HEK293 (cell line): ENCODE measurements at regions not wholly inside any gene's neighbourhood (a gene's known extent, or its start where the extent isn't known, plus 50 kb on each side); places are given as distances from the start of the nearest gene placed in this dataset.
A peak's percentile ranks its signal among the peaks of the same experiment; 100 is the strongest.

Source experiments
- BCL11B ChIP-seq: fragments of 450-650 bp; formaldehyde crosslinking; IDR thresholded peaks from 2 replicates; pipeline ENCODE4 v1.5.1; 2016; ENCODE audit warnings: low read depth, missing biosample characterization, missing genetic modification characterization
- GLI2 ChIP-seq: fragments of 450-650 bp; formaldehyde crosslinking; IDR thresholded peaks from 2 replicates; pipeline ENCODE4; 2017; ENCODE audit warnings: missing biosample characterization, missing genetic modification characterization, low read depth, borderline replicate concordance
- GLIS1 ChIP-seq: fragments of 450-650 bp; formaldehyde crosslinking; IDR thresholded peaks from 2 replicates; pipeline ENCODE4 v1.5.1; 2016; ENCODE audit warnings: missing biosample characterization, missing genetic modification characterization
- KLF7 ChIP-seq: fragments of 450-650 bp; formaldehyde crosslinking; IDR thresholded peaks from 2 replicates; pipeline ENCODE4 v1.5.1; 2016; ENCODE audit warnings: missing biosample characterization, missing genetic modification characterization, borderline replicate concordance
- KLF9 ChIP-seq: fragments of 450-650 bp; formaldehyde crosslinking; IDR thresholded peaks from 2 replicates; pipeline ENCODE4 v1.5.1; 2016; ENCODE audit warnings: missing biosample characterization, missing genetic modification characterization, low read depth
- MZF1 ChIP-seq: fragments of 450-650 bp; formaldehyde crosslinking; IDR thresholded peaks from 2 replicates; pipeline ENCODE4 v1.5.1; 2017; ENCODE audit warnings: missing biosample characterization, missing genetic modification characterization, borderline replicate concordance
- SP7 ChIP-seq: fragments of 450-650 bp; formaldehyde crosslinking; IDR thresholded peaks from 2 replicates; pipeline ENCODE4 v1.5.1; 2016; ENCODE audit warnings: missing biosample characterization, missing genetic modification characterization
- ZBTB8A ChIP-seq: fragments of 450-650 bp; formaldehyde crosslinking; IDR thresholded peaks from 2 replicates; pipeline ENCODE4 v1.5.1; 2016; ENCODE audit warnings: missing biosample characterization, missing genetic modification characterization
- ZEB2 ChIP-seq: fragments of 450-650 bp; formaldehyde crosslinking; IDR thresholded peaks from 2 replicates; pipeline ENCODE4 v1.5.1; 2016; ENCODE audit warnings: missing biosample characterization, missing genetic modification characterization
- ZFP69B ChIP-seq: fragments of 450-650 bp; formaldehyde crosslinking; IDR thresholded peaks from 2 replicates; pipeline ENCODE4 v1.5.1; 2016; ENCODE audit warnings: missing biosample characterization, missing genetic modification characterization
- ZNF133 ChIP-seq: fragments of 450-650 bp; formaldehyde crosslinking; IDR thresholded peaks from 2 replicates; pipeline ENCODE4 v1.5.1; 2016; ENCODE audit warnings: missing biosample characterization, missing genetic modification characterization
- ZNF140 ChIP-seq: fragments of 450-650 bp; formaldehyde crosslinking; IDR thresholded peaks from 2 replicates; pipeline ENCODE4 v1.5.1; 2016; ENCODE audit warnings: missing biosample characterization, missing genetic modification characterization
- ZNF174 ChIP-seq: fragments of 450-650 bp; formaldehyde crosslinking; IDR thresholded peaks from 2 replicates; pipeline ENCODE4 v1.5.0; 2017; ENCODE audit warnings: missing biosample characterization, mild to moderate bottlenecking, missing genetic modification characterization
- ZNF175 ChIP-seq: fragments of 450-650 bp; formaldehyde crosslinking; IDR thresholded peaks from 2 replicates; pipeline ENCODE4 v1.5.1; 2016; ENCODE audit warnings: missing biosample characterization, missing genetic modification characterization
- ZNF239 ChIP-seq: fragments of 450-650 bp; formaldehyde crosslinking; IDR thresholded peaks from 2 replicates; pipeline ENCODE4 v1.5.1; 2016; ENCODE audit warnings: missing biosample characterization, missing genetic modification characterization
- ZNF24 ChIP-seq: fragments of 450-650 bp; formaldehyde crosslinking; IDR thresholded peaks from 2 replicates; pipeline ENCODE4 v1.5.1; 2016; ENCODE audit warnings: missing biosample characterization, missing genetic modification characterization
- ZNF266 ChIP-seq: fragments of 450-650 bp; formaldehyde crosslinking; IDR thresholded peaks from 2 replicates; pipeline ENCODE4 v1.5.1; 2016; ENCODE audit warnings: missing biosample characterization, missing genetic modification characterization, low read depth
- ZNF423 ChIP-seq: fragments of 450-650 bp; formaldehyde crosslinking; IDR thresholded peaks from 2 replicates; pipeline ENCODE4 v1.5.1; 2016; ENCODE audit warnings: missing biosample characterization, missing genetic modification characterization
- ZNF433 ChIP-seq: fragments of 450-650 bp; formaldehyde crosslinking; IDR thresholded peaks from 2 replicates; pipeline ENCODE4 v1.5.1; 2016; ENCODE audit warnings: missing biosample characterization, missing genetic modification characterization, low read depth
- ZNF561 ChIP-seq: fragments of 450-650 bp; IDR thresholded peaks from 2 replicates; pipeline ENCODE4 v1.5.1; 2018; ENCODE audit warnings: missing biosample characterization, missing genetic modification characterization, borderline replicate concordance
- ZNF571 ChIP-seq: fragments of 450-650 bp; formaldehyde crosslinking; IDR thresholded peaks from 2 replicates; pipeline ENCODE4 v1.5.0; 2017; ENCODE audit warnings: missing biosample characterization, missing genetic modification characterization
- ZNF596 ChIP-seq: fragments of 450-650 bp; IDR thresholded peaks from 2 replicates; pipeline ENCODE4 v1.5.0; 2018; ENCODE audit warnings: missing biosample characterization, mild to moderate bottlenecking, missing genetic modification characterization, moderate library complexity
- ZNF664 ChIP-seq: fragments of 450-650 bp; formaldehyde crosslinking; IDR thresholded peaks from 2 replicates; pipeline ENCODE4 v1.5.1; 2016; ENCODE audit warnings: missing biosample characterization, missing genetic modification characterization
- ZNF670 ChIP-seq: fragments of 450-650 bp; formaldehyde crosslinking; IDR thresholded peaks from 2 replicates; pipeline ENCODE4 v1.5.1; 2016; ENCODE audit warnings: missing biosample characterization, missing genetic modification characterization, low read depth
- ZNF777 ChIP-seq: fragments of 450-650 bp; formaldehyde crosslinking; IDR thresholded peaks from 2 replicates; pipeline ENCODE4 v1.5.1; 2017; ENCODE audit warnings: missing biosample characterization, missing genetic modification characterization, borderline replicate concordance
- ZSCAN23 ChIP-seq: fragments of 450-650 bp; formaldehyde crosslinking; IDR thresholded peaks from 2 replicates; pipeline ENCODE4 v1.5.1; 2016; ENCODE audit warnings: missing biosample characterization, missing genetic modification characterization
- TF ChIP-seq, protein P1 (sequence below): fragments of 450-650 bp; formaldehyde crosslinking; conservative IDR thresholded peaks from 2 replicates; pipeline ENCODE4 v1.5.1; 2016; ENCODE audit warnings: low read depth, missing biosample characterization, missing genetic modification characterization
- TF ChIP-seq, protein P2 (sequence below): fragments of 450-650 bp; formaldehyde crosslinking; IDR thresholded peaks from 2 replicates; pipeline ENCODE4 v1.5.1; 2016; ENCODE audit warnings: missing biosample characterization, missing genetic modification characterization
- TF ChIP-seq, protein P3 (sequence below): fragments of 450-650 bp; formaldehyde crosslinking; IDR thresholded peaks from 2 replicates; pipeline ENCODE4 v1.5.1; 2017; ENCODE audit warnings: missing biosample characterization, mild to moderate bottlenecking, missing genetic modification characterization, moderate library complexity
- TF ChIP-seq, protein P4 (sequence below): fragments of 450-650 bp; formaldehyde crosslinking; IDR thresholded peaks from 2 replicates; pipeline ENCODE4 v1.5.1; 2016; ENCODE audit warnings: missing biosample characterization, missing genetic modification characterization
- TF ChIP-seq, protein P5 (sequence below): fragments of 450-650 bp; formaldehyde crosslinking; IDR thresholded peaks from 2 replicates; pipeline ENCODE4 v1.5.1; 2016; ENCODE audit warnings: missing biosample characterization, missing genetic modification characterization
- TF ChIP-seq, protein P6 (sequence below): sonication (generic); formaldehyde crosslinking; IDR thresholded peaks from 2 replicates; pipeline ENCODE4 v1.8.1; 2022; ENCODE audit warnings: mild to moderate bottlenecking, moderate library complexity, missing genetic modification reagents

DNA sequence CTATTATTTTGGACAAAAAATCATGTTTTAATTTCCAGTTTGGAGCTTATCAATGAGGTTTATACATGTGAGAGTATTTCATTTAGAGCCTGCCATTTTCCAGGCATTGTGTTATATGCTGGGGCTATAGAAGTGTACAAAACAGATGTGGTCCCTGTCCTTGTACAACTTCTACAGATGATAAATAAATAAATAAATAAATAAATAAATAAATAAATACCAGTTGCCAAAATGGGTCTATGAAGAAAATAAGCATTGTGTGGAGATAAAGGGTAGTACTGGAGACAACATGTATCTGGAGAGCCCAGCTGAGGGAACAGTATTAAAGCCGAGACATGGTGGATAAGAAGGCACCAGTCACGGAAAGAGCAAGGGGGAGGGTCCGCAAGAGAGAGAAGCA, 210.0 kb downstream of the SS18 start (continued):
- no peak for TF ChIP-seq SP7 (tag by site-specific recombination)
- TF ChIP-seq, protein P1, sequence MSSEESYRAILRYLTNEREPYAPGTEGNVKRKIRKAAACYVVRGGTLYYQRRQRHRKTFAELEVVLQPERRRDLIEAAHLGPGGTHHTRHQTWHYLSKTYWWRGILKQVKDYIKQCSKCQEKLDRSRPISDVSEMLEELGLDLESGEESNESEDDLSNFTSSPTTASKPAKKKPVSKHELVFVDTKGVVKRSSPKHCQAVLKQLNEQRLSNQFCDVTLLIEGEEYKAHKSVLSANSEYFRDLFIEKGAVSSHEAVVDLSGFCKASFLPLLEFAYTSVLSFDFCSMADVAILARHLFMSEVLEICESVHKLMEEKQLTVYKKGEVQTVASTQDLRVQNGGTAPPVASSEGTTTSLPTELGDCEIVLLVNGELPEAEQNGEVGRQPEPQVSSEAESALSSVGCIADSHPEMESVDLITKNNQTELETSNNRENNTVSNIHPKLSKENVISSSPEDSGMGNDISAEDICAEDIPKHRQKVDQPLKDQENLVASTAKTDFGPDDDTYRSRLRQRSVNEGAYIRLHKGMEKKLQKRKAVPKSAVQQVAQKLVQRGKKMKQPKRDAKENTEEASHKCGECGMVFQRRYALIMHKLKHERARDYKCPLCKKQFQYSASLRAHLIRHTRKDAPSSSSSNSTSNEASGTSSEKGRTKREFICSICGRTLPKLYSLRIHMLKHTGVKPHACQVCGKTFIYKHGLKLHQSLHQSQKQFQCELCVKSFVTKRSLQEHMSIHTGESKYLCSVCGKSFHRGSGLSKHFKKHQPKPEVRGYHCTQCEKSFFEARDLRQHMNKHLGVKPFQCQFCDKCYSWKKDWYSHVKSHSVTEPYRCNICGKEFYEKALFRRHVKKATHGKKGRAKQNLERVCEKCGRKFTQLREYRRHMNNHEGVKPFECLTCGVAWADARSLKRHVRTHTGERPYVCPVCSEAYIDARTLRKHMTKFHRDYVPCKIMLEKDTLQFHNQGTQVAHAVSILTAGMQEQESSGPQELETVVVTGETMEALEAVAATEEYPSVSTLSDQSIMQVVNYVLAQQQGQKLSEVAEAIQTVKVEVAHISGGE (tag by site-specific recombination), result peak; percentile 58; the same call in 1 of the 2 replicates
- TF ChIP-seq, protein P2, sequence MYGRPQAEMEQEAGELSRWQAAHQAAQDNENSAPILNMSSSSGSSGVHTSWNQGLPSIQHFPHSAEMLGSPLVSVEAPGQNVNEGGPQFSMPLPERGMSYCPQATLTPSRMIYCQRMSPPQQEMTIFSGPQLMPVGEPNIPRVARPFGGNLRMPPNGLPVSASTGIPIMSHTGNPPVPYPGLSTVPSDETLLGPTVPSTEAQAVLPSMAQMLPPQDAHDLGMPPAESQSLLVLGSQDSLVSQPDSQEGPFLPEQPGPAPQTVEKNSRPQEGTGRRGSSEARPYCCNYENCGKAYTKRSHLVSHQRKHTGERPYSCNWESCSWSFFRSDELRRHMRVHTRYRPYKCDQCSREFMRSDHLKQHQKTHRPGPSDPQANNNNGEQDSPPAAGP (tag by site-specific recombination), result no peak
- no peak for TF ChIP-seq GLIS1 (tag by site-specific recombination)
- TF ChIP-seq, protein P3, sequence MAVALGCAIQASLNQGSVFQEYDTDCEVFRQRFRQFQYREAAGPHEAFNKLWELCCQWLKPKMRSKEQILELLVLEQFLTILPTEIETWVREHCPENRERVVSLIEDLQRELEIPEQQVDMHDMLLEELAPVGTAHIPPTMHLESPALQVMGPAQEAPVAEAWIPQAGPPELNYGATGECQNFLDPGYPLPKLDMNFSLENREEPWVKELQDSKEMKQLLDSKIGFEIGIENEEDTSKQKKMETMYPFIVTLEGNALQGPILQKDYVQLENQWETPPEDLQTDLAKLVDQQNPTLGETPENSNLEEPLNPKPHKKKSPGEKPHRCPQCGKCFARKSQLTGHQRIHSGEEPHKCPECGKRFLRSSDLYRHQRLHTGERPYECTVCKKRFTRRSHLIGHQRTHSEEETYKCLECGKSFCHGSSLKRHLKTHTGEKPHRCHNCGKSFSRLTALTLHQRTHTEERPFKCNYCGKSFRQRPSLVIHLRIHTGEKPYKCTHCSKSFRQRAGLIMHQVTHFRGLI (tag by site-specific recombination), result no peak
- 0 out of 2 replicates have a peak, but pooled peaks have one; percentile 20 for TF ChIP-seq ZNF664 (tag by site-specific recombination)
- no peak for TF ChIP-seq ZNF24
- TF ChIP-seq ZFP69B (tag by site-specific recombination), result no peak
- TF ChIP-seq, protein P4, sequence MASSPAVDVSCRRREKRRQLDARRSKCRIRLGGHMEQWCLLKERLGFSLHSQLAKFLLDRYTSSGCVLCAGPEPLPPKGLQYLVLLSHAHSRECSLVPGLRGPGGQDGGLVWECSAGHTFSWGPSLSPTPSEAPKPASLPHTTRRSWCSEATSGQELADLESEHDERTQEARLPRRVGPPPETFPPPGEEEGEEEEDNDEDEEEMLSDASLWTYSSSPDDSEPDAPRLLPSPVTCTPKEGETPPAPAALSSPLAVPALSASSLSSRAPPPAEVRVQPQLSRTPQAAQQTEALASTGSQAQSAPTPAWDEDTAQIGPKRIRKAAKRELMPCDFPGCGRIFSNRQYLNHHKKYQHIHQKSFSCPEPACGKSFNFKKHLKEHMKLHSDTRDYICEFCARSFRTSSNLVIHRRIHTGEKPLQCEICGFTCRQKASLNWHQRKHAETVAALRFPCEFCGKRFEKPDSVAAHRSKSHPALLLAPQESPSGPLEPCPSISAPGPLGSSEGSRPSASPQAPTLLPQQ (tag by site-specific recombination), result no peak
- TF ChIP-seq ZNF596 (tag by site-specific recombination), result no peak
- TF ChIP-seq ZNF777, result no peak
- no peak for TF ChIP-seq ZNF133 (tag by site-specific recombination)
- peak; percentile 38; the same call in 1 of the 2 replicates for TF ChIP-seq ZNF140 (tag by site-specific recombination)
- no peak for TF ChIP-seq ZNF423 (tag by site-specific recombination)
- TF ChIP-seq ZBTB8A (tag by site-specific recombination), result 0 out of 2 replicates have a peak, but pooled peaks have one; percentile 36
- TF ChIP-seq MZF1 (tag by site-specific recombination), result no peak
- TF ChIP-seq, protein P5, sequence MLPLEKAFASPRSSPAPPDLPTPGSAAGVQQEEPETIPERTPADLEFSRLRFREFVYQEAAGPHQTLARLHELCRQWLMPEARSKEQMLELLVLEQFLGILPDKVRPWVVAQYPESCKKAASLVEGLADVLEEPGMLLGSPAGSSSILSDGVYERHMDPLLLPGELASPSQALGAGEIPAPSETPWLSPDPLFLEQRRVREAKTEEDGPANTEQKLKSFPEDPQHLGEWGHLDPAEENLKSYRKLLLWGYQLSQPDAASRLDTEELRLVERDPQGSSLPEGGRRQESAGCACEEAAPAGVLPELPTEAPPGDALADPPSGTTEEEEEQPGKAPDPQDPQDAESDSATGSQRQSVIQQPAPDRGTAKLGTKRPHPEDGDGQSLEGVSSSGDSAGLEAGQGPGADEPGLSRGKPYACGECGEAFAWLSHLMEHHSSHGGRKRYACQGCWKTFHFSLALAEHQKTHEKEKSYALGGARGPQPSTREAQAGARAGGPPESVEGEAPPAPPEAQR (tag by site-specific recombination), result no peak
- no peak for TF ChIP-seq KLF9 (tag by site-specific recombination)
- no peak for TF ChIP-seq ZNF174 (tag by site-specific recombination)
- TF ChIP-seq ZSCAN23 (tag by site-specific recombination), result no peak
- TF ChIP-seq, protein P6, sequence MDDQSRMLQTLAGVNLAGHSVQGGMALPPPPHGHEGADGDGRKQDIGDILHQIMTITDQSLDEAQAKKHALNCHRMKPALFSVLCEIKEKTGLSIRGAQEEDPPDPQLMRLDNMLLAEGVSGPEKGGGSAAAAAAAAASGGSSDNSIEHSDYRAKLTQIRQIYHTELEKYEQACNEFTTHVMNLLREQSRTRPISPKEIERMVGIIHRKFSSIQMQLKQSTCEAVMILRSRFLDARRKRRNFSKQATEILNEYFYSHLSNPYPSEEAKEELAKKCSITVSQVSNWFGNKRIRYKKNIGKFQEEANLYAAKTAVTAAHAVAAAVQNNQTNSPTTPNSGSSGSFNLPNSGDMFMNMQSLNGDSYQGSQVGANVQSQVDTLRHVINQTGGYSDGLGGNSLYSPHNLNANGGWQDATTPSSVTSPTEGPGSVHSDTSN (CRISPR knock-in tag), result no peak
- no peak for TF ChIP-seq ZNF239 (tag by site-specific recombination)
- peak; percentile 27; the same call in 1 of the 2 replicates for TF ChIP-seq ZNF433 (tag by site-specific recombination)
- TF ChIP-seq ZEB2 (tag by site-specific recombination), result no peak
- no peak for TF ChIP-seq ZNF561 (tag by site-specific recombination)
- TF ChIP-seq ZNF175 (tag by site-specific recombination), result no peak
- TF ChIP-seq ZNF571 (tag by site-specific recombination), result no peak
- no peak for TF ChIP-seq ZNF670 (tag by site-specific recombination)
- TF ChIP-seq BCL11B (tag by site-specific recombination), result no peak
- no peak for TF ChIP-seq KLF7
- TF ChIP-seq GLI2, result no peak
- peak; percentile 39; the same call in 1 of the 2 replicates for TF ChIP-seq ZNF266
